Epithelial cell of proximal tubule (primary cell): ENCODE measurements at regions not wholly inside any gene's neighbourhood (a gene's known extent, or its start where the extent isn't known, plus 50 kb on each side); places are given as distances from the start of the nearest gene placed in this dataset.
"Not testable (repeated sequence)": the region's sequence is repeated elsewhere in the genome, so short reads cannot be mapped to it uniquely, and the experiment has no call there.

ENCODE experiments used
- DNase-seq: peaks from one replicate; pipeline ENCODE4 v3.0.0-alpha.2; 2011; ENCODE audit warnings: low read depth
- H3K4me3 ChIP-seq: 2 replicates; pipeline ENCODE4 v1.5.1; 2011; ENCODE audit warnings: low read depth, mild to moderate bottlenecking, low read length
- CTCF ChIP-seq: conservative IDR thresholded peaks from 2 replicates; pipeline ENCODE4 v1.5.1; 2012; ENCODE audit warnings: low read depth, mild to moderate bottlenecking, low read length

GRCh38 chr4:158968961-158969360, 133.9 kb upstream of the RAPGEF2 start:
- DNase-seq: no peak
- H3K4me3 ChIP-seq: no peak overlapping the region
- TF ChIP-seq CTCF: no peak

GRCh38 chr4:158970812-158971211, 132.1 kb upstream of the RAPGEF2 start:
- no peak for TF ChIP-seq CTCF
- H3K4me3 ChIP-seq: no peak overlapping the region
- no peak for DNase-seq

- not testable (repeated sequence) for DNase-seq, H3K4me3 ChIP-seq
Measured at GRCh38 chr4:158974438-158974837, 128.4 kb upstream of the RAPGEF2 start.

GRCh38 chr4:158980711-158981110, 122.2 kb upstream of the RAPGEF2 start:
- not testable (repeated sequence) for H3K4me3 ChIP-seq, DNase-seq

- DNase-seq: no peak
- TF ChIP-seq CTCF: no peak
- no peak overlapping the region for H3K4me3 ChIP-seq
Measured at GRCh38 chr4:158991534-158992155, 111.2 kb upstream of the RAPGEF2 start.

GRCh38 chr4:158993891-158994290, 109.0 kb upstream of the RAPGEF2 start:
- no peak overlapping the region for H3K4me3 ChIP-seq
- TF ChIP-seq CTCF: no peak
- no peak for DNase-seq

- no peak for DNase-seq
- TF ChIP-seq CTCF: no peak
Measured at GRCh38 chr4:158995040-158995439, 107.8 kb upstream of the RAPGEF2 start.

GRCh38 chr4:158995965-158996364, 106.9 kb upstream of the RAPGEF2 start:
- no peak for DNase-seq
- no peak overlapping the region for H3K4me3 ChIP-seq
- TF ChIP-seq CTCF: no peak

More at GRCh38 chr4:158995040-158995439, 107.8 kb upstream of the RAPGEF2 start:
- no peak overlapping the region for H3K4me3 ChIP-seq
